ENCODE measurements at regions not wholly inside any gene's neighbourhood (a gene's known extent, or its start where the extent isn't known, plus 50 kb on each side); places are given as distances from the start of the nearest gene placed in this dataset.

- DNase-seq (ENCODE audit: low spot score): no peak
These were observed 305.8 kb downstream of the SPRY2 start for GRCh38 chr13:80035096-80035495.

DNA sequence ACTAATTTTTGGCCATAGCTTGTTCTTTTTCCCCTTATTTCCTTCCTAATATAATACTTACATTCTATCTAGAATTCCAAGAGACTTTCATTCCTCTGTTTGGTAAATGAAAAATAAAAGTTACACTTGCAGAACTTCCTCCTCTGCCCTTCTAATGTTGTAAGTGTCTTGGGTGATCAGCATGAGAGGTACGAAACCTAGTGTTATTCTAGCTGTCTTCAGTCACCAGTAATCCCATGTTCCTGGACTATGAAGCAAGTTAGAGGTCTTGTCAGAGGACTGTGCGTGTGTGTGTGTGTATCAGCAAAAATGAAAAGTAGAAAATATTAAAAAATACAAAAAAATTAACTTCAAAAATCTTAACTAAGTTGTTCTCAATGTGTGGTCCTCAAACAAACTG, 307.0 kb downstream of the SPRY2 start:
- DNase-seq (ENCODE audit: low spot score): no peak

DNA sequence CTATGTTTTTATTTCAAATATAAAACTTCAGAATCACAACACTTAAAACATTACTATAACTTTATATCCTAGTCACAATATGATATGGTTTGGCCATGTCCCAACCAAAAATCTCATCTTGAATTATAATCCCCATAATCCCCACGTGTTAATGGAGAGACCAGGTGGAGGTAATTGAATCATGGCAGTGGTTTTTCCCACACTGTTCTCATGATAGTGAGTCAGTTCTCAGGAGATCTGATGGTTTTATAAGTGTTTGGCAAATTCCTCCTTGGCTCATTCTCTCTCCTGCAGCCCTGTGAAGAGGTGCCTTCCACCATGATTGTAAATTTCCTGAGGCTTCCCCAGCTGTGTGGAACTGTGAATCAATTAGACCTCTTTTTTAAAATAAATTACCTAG, 307.6 kb downstream of the SPRY2 start:
- no peak for DNase-seq (ENCODE audit: low spot score)

DNA sequence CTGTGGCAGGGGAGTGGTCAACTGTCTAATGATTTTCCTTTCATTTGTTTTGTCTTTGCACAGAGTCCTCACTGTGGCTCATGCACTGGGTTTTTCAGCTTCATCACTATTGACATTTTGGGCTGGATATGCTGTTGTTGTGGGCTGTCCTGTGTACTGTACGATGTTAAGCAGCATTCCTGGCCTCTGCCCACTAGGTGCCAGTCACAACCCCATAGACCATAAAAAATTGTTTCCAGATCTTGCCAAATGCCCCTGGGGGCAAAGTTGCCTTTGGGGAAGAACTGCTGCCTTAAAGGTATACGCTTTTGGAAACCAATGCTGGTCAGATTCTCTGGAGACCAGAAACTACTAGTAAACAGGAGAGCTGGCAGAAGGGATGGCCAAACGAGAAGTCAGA, 310.4 kb downstream of the SPRY2 start:
- no peak for DNase-seq (ENCODE audit: low spot score)

GRCh38 chr13:80029170-80029569, 311.8 kb downstream of the SPRY2 start:
- no peak for DNase-seq (ENCODE audit: low spot score)

- DNase-seq (ENCODE audit: low spot score): no peak
These were observed 318.8 kb downstream of the SPRY2 start for GRCh38 chr13:80022146-80022545.

DNA sequence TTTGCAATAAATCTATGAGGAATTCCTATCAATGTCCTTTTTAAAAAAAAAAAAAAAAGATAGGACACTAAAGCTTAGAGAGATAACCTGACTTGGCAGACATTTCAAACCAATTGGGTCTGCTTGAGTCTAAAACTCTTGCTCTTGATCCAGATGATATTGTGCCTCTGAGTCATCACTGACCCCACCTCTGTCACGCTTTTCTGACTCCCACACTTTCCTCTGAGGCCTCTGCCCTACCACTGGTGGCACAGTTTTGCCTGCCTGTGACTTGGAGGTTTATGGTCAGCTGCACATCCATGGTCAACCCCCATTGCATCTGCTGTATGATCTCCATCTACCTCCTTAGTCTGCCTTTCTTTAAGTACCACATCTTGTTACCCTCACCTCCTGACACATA, 328.7 kb downstream of the SPRY2 start:
- no peak for DNase-seq (ENCODE audit: low spot score)

DNA sequence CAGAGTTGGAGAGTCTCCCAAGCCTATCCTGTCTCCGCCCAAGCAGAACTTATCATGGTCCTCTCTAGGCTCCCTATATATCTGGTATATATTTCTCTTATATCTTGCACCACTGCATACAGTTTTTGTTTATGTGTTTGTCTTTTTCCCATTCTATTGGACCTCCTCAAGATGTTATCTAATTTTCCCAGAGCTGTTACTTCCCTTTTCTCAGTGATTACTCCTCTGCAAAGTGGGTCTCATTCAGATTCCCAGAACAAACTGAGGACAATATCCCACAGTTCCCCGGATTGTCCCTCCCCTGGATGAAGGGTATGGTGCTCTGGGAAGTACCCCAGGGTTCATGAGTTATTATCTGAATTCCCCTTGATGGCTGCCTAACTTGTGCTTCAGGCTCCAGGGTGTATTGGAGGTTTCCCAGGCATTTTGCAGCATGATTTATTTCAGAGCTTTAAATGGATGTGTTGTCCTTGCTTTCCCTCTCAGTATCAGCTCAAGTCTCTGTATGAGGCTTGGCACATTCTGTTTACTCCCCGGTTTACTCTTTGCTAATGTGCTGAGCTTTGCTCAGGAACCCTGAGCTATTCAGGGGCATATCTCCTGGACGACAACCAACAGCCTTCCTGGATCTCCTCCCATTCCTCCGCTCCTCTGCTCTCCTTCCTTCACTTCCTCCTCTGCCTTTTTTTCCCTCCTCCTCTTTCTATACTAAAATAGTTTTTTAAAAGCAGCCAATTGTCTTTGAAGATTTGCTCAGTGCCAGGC, 329.3 kb downstream of the SPRY2 start:
- DNase-seq (ENCODE audit: low spot score): no peak

DNA sequence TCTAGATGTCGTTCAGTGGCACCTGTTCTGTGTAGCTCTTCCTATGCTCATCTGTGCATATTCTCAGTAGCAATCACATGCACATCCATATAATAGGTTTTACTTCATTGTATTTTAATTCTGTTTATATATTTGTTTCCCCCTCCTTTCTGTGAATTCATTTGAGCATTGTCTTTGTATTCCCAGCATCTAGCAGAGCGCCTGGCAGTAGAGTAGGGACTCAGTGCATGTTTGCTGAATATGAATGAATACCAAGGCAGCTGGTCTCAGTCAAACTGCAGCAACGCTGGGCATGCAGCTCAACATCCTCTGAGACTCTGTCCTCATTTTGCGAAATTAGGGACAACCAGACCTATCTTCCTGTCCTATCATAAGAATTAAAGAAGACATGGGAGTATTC, 330.1 kb downstream of the SPRY2 start:
- no peak for DNase-seq (ENCODE audit: low spot score)

GRCh38 chr13:80010286-80010831, 330.6 kb downstream of the SPRY2 start:
- no peak for DNase-seq (ENCODE audit: low spot score)

DNA sequence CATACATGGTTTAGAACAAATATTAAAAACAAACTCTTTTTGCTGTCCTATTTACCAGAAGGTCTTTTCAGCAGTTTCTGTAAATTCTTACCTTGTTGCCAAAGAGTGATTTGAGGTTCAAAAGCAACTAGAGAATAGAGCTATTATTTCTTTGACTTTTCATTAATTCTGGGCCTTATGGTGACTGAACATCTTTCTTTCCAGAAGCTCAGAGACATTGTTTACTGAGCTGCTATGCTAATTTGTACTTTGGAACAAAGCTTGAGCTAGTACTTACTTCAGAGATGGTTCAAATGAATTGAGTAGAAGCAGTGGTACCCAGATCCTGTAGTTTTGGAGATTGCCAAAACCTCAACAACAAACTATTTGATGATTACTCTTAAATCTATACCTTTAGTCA, 331.2 kb downstream of the SPRY2 start:
- no peak for DNase-seq (ENCODE audit: low spot score)

DNA sequence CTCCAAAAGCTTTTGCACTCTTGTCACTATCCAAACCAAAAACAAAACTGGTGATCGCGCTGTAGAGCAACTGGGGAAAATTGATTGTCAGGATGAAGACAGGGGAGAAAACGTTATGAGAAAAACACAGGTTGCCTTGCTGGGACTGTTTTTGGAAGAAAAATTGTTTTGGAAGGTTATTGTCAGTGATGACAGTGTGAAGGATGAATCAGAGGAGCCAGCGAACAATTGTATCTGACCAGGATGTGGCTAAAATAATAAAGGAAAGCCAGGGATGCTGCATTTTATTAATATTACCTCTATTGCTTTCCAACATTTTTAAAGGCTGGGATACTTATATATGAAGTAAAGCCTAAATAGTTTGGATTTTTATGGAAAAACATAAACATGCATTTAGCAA, 334.0 kb downstream of the SPRY2 start:
- no peak for DNase-seq (ENCODE audit: low spot score)

DNA sequence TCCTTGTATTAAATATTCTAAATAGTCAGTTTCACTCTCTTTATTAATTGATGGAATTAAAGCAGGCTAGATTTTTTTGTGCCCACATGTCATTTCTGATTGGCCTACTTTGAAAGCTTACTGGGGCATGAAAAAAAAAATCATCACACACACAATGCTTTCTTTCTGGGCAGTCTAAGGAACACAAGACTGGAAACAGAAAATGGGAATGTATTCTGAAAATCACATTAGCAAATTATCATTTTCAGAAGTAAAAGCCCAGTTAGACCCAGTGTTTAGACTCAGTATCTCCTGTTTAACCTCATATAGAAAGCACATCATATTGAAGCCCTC, 339.4 kb downstream of the SPRY2 start:
- DNase-seq (ENCODE audit: low spot score): no peak

DNA sequence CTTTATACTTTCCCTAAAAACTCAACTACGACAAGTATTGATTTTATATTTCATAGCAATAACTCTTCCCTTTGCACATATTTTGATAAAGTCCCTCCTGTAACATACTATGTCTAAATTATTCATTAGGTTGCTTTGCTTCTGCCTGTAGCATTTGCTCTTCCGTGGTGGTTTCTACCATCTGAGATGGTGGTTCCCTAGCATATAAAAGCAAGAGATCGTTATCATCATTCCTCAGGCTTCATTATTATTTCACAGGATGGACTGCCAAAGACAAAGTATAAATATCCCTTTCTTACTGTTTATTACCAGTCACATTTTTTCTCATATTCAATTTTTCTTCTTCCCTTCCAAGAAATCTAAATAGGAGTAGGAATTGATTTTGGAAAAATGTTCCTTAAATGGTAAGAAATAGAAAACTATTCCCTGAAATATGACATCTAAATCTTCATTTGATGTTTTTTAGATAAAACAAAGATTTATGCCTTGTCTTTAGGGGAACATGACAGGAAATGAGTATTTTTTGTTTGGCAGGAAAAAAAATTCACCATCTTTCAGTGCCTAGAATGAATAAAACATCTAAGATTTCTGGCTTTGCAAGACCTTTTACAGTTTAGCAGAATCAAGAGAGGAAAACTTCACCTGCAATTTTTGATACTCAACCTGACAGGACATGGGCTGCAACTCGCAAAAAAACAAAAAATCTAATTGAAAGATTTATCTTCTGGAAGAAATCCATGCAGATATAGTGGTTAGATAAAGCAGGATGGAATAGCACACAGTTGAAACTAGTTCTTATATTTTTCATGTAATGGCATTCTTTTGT, 340.0 kb downstream of the SPRY2 start:
- DNase-seq (ENCODE audit: low spot score): no peak

DNA sequence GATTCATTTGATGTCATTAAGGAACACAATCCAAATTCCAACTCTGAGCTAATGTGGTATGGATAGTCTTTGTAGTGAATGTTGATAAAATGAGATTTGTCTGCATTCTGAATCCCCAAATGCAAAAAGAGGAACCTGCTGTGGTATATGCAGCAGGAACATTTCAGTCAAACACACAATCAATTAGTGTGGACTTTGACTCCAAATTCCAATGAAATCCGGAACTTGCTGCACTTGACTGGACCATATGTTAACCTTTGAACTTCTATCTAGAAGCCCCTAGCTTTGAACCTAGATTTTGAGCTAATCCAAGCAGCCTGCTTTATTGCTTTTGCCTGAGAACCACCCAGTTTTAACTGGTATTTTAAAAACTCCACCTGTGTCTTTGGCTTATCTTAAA, 341.3 kb downstream of the SPRY2 start:
- DNase-seq (ENCODE audit: low spot score): no peak

GRCh38 chr13:79998381-79998880, 342.5 kb downstream of the SPRY2 start:
- DNase-seq (ENCODE audit: low spot score): no peak

DNA sequence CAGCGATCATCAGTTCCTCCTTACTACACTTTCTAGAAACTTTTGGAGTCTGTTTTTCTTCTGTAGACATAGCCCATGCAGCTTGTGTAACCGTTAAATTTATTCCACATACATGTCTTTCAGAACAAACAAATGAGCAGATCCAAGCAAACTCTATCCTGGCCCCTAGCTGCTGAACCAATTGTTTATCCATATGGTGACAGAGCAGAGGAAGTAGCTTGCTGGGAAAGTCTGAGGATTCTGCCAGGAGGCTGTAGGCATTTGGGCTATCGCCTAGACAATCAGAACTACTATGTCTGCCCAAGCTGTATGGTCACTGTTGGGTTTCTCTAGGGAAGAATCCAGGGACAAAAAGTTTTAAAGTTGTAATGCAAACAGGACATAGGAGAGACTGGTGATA, 343.7 kb downstream of the SPRY2 start:
- no peak for DNase-seq (ENCODE audit: low spot score)

- no peak for DNase-seq (ENCODE audit: low spot score)
These were observed 345.6 kb downstream of the SPRY2 start for GRCh38 chr13:79995334-79995733.

GRCh38 chr13:79992111-79992510, 348.8 kb downstream of the SPRY2 start:
- DNase-seq (ENCODE audit: low spot score): no peak

GRCh38 chr13:79990048-79990447, 350.9 kb downstream of the SPRY2 start:
- DNase-seq (ENCODE audit: low spot score): no peak

GRCh38 chr13:79989217-79989661, 351.7 kb downstream of the SPRY2 start:
- DNase-seq (ENCODE audit: low spot score): no peak

DNA sequence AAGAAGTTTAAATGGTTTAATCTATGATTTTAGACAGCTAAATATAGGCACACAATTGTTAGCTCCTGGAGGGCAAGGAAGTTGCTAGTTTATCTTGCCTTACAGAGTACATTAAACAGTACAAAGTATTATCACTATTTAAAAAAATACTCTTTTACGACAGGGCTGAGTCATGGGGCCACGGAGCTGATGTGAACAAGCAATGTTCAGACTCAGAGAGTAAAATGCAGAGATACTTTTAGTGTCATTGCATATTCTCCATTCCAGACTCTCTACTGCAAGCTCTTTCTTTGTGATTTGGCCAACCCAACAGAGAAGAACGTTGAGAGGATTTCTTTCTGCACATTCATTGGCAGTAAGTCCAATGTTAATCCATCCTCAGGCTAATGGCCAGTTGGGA, 352.4 kb downstream of the SPRY2 start:
- DNase-seq (ENCODE audit: low spot score): no peak

DNA sequence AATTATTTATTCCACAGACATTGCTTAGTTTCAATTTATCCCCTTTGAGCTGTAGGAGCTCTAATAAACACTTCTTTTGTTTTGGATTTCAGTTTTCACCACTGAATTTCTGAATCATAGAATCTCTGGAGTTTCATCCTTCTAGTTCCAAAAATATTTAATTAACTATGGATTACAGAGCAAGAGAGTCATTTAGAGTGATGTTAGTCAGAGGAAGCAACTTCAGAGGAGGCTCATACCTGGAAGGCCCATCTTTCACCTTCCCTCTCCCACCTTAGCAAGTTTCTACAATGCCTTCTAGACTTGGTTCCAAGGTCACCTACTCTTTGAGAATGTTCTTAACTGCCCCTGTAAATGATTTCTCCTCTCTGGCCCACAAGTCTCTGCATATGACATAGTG, 353.2 kb downstream of the SPRY2 start:
- no peak for DNase-seq (ENCODE audit: low spot score)
